Coronary artery (tissue), 2 donors: ENCODE measurements at regions not wholly inside any gene's neighbourhood (a gene's known extent, or its start where the extent isn't known, plus 50 kb on each side); places are given as distances from the start of the nearest gene placed in this dataset.

Experiments used
- DNase-seq: peaks from one replicate; pipeline ENCODE4 v3.0.0-alpha.2; 2017; ENCODE audit warnings: low spot score
- H3K27ac ChIP-seq, 2 donors: fragments of 200-600 bp; sonication (generic); one replicate each; pipeline ENCODE4 v1.5.1; 2016 to 2019
- H3K4me3 ChIP-seq: fragments of 200-600 bp; sonication (generic); 2 replicates; pipeline ENCODE4 v1.5.1; 2016; ENCODE audit warnings: mild to moderate bottlenecking, moderate library complexity
- TF ChIP-seq, protein P1 (sequence below): fragments of 200-600 bp; sonication (generic); IDR thresholded peaks from one replicate; pipeline ENCODE4 v1.5.1; 2019; ENCODE audit warnings: antibody characterized with exemption

DNA sequence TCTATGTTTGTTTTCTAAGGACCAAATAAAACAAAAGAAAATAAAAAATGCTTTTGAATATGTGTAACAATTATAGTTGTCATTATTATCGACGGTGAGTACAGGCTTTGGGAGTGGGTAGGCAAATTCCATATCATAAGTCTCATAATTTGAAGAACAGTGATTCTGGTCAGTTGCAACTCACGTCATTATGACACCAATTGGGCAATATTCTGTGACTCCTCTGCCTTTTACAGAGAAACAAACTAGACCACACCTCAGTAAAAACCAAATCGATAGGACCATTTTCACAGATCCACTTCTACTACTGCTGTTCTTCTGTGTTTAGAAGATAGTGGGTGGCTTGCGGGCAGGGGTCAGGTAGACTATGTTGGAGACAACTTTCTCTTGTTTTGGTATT is 250.1 kb downstream of the C4orf33 start:
- H3K27ac ChIP-seq, result no peak overlapping the region
- TF ChIP-seq, protein P1, sequence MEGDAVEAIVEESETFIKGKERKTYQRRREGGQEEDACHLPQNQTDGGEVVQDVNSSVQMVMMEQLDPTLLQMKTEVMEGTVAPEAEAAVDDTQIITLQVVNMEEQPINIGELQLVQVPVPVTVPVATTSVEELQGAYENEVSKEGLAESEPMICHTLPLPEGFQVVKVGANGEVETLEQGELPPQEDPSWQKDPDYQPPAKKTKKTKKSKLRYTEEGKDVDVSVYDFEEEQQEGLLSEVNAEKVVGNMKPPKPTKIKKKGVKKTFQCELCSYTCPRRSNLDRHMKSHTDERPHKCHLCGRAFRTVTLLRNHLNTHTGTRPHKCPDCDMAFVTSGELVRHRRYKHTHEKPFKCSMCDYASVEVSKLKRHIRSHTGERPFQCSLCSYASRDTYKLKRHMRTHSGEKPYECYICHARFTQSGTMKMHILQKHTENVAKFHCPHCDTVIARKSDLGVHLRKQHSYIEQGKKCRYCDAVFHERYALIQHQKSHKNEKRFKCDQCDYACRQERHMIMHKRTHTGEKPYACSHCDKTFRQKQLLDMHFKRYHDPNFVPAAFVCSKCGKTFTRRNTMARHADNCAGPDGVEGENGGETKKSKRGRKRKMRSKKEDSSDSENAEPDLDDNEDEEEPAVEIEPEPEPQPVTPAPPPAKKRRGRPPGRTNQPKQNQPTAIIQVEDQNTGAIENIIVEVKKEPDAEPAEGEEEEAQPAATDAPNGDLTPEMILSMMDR, result no peak
- H3K4me3 ChIP-seq, result no peak overlapping the region
- no peak for DNase-seq

DNA sequence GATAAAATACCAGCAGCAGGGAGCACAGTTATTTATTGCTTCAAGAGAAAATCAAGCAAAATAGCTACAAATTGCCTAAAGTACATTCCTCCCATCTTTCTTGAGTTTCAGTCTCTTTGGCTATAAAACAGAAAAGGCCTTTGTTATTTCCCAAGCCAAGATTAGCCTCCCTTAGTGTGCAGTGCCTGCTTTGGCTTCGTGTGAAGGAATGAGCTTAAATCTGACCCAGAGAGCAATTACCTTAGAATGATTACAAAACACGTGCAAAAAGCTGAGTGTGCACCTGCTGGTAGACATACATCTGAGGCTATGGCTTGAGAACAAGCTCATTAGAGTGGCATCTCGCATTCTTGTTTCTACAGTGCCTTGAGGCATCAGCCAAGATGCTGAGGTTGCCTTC is 250.8 kb downstream of the C4orf33 start:
- TF ChIP-seq, protein P1, result no peak
- Histone ChIP-seq H3K4me3 (no peak overlapping the region), H3K27ac (no peak overlapping the region)
- DNase-seq, result no peak

DNA sequence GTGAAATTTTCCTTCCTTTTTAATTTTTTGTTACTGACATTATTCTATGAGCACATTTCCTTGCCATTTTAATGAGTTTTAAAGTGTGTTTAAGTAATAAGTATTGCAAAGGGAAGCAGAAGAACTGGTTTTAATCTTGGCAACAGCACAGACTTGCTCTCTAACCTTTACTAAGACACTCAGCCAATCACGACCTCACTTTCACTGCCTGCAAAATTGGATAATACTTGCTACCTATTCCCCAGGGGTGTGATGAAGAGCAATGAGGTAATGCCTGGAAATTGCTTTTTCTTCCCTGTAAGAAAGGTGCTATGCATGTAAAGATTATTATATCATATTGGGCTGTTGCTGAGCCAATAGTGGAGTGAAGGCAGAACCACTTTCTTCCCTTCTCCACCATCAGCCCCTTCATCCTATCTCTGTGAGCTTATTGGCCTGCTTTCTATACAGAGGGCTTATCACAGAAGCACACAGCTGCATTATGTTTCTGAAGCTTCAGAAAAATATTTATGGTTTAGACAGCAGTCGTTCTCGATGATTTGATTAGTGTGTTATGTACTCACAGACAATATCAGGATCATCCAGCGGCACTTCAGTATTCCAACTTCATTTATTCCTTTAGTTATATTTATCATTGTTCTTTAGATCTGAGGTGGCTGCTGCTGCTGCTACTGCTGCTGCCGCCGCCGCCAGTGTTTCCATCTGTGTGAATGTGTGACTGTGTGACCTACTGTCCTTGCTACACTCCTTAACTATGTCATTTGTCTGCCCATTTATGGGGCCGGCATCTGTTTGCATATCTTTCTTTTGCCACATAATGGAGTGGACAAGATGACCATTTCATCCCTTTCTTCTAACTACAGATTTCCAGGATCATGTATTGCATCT is 255.1 kb downstream of the C4orf33 start:
- Histone ChIP-seq H3K4me3 (no peak overlapping the region), H3K27ac (no peak overlapping the region)
- no peak for DNase-seq
- TF ChIP-seq, protein P1, result no peak

DNA sequence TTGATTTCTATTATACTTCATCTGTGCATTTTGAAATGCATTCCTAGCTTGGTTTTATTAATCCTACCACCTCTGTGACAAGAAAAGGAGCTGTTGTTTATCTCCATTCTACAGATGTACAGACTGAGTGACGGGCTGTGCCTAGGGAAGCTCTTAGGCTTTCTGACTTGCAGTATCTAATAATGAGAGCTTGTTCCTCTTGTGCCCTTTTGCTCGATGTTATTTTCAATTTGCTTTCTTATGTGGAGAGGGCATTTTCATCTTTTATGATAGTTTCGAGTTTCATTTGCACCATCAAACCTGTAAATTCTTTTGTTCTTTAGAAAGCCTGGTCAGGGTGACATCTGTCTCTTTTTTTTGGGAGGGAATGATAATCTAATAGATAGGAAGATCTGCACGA is 256.5 kb downstream of the C4orf33 start:
- no peak for DNase-seq
- Histone ChIP-seq H3K27ac (no peak overlapping the region), H3K4me3 (no peak overlapping the region)
- TF ChIP-seq, protein P1, result no peak

DNA sequence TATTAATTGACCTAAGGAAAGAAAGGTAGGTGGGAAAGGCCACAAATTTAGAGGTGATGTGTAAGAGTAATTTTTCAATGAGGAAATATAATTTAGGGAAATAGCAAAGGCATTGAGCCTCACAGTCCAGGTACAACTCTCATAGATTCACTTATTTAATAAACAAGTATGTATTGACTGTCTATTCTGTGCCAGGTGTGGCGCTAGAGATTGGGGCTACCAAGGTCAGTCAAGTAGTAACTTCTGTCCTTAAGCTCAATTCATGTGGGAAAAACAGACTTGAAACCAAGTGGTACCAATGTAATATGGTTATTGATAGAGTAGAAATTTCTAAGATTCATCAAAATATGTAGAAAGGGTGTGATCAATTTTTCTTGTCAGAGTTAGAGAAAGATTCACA is 257.5 kb downstream of the C4orf33 start:
- Histone ChIP-seq H3K4me3 (no peak overlapping the region), H3K27ac (no peak overlapping the region)
- TF ChIP-seq, protein P1, result no peak
- no peak for DNase-seq

DNA sequence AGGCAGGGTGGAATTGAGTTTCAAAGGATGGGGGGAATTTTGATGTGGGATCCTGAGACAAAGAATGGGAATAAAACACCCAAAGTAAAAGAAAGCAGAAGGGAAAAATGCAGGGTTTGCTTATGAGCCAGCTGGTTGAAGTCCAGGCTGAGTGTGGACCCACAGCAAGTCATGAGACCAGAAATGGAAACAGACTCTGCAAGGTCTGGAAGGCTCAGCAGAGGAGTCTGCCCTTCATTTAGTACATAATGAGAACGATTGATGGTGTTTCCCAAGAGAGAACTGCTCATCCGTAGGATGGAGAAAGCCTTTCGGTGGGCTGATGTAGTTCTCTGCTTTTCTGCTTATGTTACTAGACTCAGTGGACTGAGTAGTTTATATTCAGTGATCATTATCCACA is 259.1 kb downstream of the C4orf33 start:
- TF ChIP-seq, protein P1, result no peak
- no peak for DNase-seq

DNA sequence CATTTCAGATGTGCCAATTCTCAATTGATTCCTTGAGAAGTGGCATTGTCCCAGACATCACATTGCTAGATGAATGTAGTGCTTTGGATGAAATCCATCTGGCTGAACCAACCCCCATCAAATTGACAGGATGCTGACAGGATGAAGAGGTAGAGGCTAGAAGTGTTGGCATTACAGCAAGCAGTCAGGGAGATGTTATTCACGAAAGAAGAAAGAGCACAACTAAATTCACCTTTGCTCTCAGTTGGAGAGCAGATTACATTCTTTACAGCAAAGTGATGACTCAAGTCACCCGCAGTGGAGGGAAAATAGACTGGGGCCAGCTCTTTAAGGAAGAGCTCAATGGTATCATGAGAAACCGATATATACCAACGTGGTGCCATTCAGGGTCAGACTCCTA is 259.6 kb downstream of the C4orf33 start:
- TF ChIP-seq, protein P1, result no peak
- DNase-seq, result no peak
- Histone ChIP-seq H3K27ac (no peak overlapping the region), H3K4me3 (no peak overlapping the region)

More for the DNA sequence above, 259.1 kb downstream of the C4orf33 start:
- Histone ChIP-seq H3K27ac (no peak overlapping the region), H3K4me3 (no peak overlapping the region)
